ENCODE measurements at regions not wholly inside any gene's neighbourhood (a gene's known extent, or its start where the extent isn't known, plus 50 kb on each side); places are given as distances from the start of the nearest gene placed in this dataset.
"Not testable (repeated sequence)": the region's sequence is repeated elsewhere in the genome, so short reads cannot be mapped to it uniquely, and the experiment has no call there.

GRCh38 chr21:41571938-41572510, 64.1 kb upstream of the TMPRSS2 start:
- DNase-seq (ENCODE audit: extremely low read depth, low read depth), result no peak

- no peak for DNase-seq (ENCODE audit: extremely low read depth, low read depth)
Observed at GRCh38 chr21:41570791-41571355, 62.9 kb upstream of the TMPRSS2 start.

DNA sequence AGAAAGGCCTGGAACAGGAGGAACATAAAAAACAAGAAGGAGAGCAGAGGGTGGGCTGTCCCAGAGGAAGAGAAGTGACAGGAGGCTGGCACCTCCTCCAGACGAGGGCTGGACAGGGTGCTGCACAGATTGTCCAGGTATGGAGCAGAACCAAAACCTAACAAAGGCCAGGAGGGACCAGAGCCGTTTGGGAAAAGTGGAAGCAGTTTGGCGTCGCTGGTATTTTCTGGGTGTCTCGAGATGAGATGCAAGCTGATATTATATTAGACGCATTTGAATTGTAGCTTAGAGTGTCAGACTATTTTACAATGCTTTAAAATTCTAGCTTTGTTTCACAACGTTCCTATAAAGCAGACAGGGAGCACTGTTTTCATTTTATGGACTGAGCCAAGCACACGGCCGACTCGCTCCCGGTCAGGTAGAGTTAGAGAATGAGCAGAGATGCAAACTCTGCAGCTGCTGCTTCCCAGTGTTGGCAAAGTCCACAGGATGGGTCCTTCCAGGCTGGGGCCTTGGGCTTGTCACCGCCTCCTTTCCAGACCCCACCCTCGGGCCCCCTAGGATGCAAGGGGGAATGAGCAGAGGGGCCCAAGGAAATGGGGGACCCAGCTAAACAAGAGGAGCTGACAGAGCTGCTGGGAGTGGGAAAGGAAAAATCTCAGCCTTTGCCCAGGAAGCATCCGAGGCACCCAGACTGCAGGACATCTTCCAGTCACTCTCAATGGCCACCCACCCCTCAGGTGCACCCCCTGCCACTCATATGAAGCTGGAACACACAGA, 60.8 kb upstream of the TMPRSS2 start:
- DNase-seq (ENCODE audit: extremely low read depth, low read depth), result no peak

- no peak for DNase-seq (ENCODE audit: extremely low read depth, low read depth)
Observed at GRCh38 chr21:41567901-41568510, 60.0 kb upstream of the TMPRSS2 start.

DNA sequence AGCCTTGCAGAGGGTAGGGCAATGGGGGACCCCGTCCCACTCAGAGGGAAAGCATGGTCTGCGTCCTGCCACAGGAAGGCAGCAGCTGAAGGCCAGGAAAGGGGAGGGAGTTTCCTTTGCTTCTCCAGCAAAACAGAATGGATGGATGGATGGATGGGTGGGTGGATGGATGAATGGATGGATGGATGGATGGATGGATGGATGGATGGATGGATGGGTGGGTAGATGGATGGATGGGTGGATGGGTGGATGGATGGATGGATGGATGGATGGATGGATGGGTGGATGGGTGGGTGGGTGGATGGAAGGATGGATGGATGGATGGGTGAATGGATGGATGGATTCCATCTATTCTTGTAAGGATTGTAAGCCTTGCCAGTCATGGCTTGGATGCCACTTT, 59.3 kb upstream of the TMPRSS2 start:
- not testable (repeated sequence) for DNase-seq (ENCODE audit: extremely low read depth, low read depth)

- no peak for DNase-seq (ENCODE audit: extremely low read depth, low read depth)
Observed at GRCh38 chr21:41566500-41567014, 58.6 kb upstream of the TMPRSS2 start.

GRCh38 chr21:41565550-41565949, 57.6 kb upstream of the TMPRSS2 start:
- DNase-seq (ENCODE audit: extremely low read depth, low read depth), result no peak

- no peak for DNase-seq (ENCODE audit: extremely low read depth, low read depth)
Observed at GRCh38 chr21:41564871-41565274, 56.9 kb upstream of the TMPRSS2 start.

DNA sequence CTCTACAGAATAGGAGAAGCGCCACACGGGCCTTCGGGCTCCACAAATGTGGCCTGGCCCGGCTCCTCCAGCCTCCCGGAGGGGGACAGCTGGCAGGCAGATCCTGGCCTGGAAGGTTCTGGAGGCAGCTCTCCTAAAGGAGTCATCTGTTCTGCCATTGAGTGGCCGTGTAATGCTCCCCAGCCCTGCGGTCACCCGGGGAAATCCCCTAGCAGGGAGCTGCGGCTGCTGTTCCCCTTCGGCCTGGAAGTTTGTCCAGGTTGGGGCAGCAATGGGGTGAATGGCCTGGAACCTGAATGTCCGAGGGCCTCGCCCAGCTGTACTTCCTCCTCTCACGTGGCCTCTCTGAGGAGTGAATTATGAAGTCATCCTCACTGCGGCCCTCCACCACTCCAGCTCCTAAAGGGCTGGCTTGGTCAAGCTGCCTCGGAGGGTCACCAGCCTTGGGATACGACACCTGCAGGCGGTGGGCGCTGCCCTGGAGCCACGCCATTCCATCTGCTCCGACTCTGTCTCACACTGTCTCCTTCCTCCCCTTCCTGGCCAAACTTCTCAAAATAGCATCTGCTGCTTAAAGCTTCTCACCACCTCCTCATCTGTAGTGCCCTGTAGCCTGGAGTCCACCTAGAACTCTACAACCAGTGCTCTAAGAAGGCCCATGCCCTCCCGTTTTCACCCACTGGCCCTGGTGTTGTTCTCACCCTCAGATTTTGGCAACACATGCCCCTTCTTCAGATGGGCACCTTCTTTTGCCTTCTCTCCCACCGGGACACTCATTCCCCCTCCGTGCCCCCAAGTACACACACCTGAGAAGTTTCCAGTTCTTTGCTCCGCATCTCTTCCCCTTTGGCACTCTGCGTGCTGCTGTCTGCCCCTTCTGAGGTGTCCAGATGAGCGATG, 54.4 kb upstream of the TMPRSS2 start:
- DNase-seq (ENCODE audit: extremely low read depth, low read depth), result no peak

DNA sequence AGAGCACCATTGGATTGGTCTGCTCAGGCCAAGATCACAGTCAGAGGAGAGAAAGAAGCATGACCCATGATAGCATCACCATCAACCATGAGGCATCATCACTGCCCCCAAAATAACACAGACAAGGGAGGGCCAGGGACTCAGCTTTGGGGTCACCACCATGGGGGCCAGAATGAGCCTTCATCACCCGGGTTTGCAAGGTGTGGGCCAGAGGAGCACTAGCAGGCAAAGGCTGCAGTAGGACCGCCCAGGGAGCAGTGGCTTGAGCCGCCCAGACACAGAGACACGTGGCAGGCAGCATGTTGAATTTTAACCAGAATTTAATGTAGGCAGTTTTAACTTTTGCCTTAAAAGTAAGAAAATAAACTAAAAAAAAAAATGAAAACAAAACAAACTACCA, 53.7 kb upstream of the TMPRSS2 start:
- no peak for DNase-seq (ENCODE audit: extremely low read depth, low read depth)

GRCh38 chr21:41560661-41561158, 52.8 kb upstream of the TMPRSS2 start:
- DNase-seq (ENCODE audit: extremely low read depth, low read depth), result no peak

GRCh38 chr21:41559658-41560631, 52.0 kb upstream of the TMPRSS2 start:
- no peak for DNase-seq (ENCODE audit: extremely low read depth, low read depth)

GRCh38 chr21:41558842-41559241, 50.9 kb upstream of the TMPRSS2 start:
- no peak for DNase-seq (ENCODE audit: extremely low read depth, low read depth)

GRCh38 chr21:41557884-41558283, 49.9 kb upstream of the TMPRSS2 start:
- no peak for DNase-seq (ENCODE audit: extremely low read depth, low read depth)
